ENCODE measurements at regions not wholly inside any gene's neighbourhood (a gene's known extent, or its start where the extent isn't known, plus 50 kb on each side); places are given as distances from the start of the nearest gene placed in this dataset.

DNA sequence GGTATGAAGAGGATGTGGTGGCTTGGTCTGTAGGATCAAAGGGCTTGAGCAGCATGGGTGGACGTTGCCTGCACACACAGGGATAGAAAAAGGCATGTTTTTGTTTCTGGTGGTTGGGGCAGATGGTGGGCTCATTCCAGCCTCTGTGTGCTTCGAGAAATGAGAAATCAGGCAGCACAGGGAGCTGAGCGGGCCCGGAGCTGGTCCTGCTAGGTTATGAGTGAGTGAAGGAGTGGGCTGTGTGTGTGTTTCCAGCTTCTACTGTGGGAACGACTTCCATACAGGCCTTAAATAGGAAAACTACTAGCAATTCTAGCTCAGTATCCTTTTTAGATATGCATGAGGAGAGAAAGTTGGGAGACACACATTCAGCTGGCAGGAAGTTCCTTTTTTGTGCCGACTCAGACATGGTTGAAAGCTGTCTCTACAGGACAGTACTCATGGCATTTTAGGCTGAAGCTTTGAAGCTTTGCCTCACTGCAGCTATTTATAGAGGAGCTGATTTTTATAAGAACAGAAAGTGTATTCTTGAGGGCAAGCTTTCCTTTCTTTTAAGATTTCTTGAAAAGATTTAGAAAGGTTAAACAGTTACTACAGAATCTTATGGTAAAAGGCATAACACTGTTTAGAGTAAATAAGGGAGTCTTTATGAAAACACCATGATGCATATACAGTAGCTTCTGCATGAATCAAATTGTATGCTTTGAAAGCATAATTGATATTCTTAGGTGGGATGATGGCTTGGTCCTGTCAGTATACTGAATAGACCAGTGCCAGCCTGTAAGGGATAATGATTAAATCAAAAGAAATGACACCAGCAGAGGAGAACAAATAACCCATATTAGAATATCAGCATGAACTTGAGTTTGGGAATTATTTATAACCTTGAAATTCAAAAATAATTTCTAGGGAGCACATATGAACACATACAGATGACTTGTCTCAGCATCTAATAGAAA lies 104.0 kb upstream of the MAN1A1 start:
- no peak for TF ChIP-seq ZNF707 (tag by site-specific recombination; IDR thresholded peaks at IDR 0.05)
- TF ChIP-seq ZNF624 (tag by site-specific recombination; IDR thresholded peaks at IDR 0.05), result no peak
- TF ChIP-seq ZNF549 (tag by site-specific recombination; IDR thresholded peaks at IDR 0.05), result no peak
- CTCF ChIA-PET, result interaction anchor here (0.5 to 0.7 kb wide), 3 partner anchors 46 to 502 kb away, joined by 3 read pairs; no protein-coding TSS in a partner anchor
- Histone ChIP-seq H3K9me3 (ENCODE audit: control insufficient read depth, insufficient read depth, low read depth, low read length) (no peaks in the 10 kb centered on the region), H3K4me3 (ENCODE audit: low read depth, low read length) (no peak overlapping the region), H3K27ac (ENCODE audit: extremely low read depth, low read depth, low read length) (no peak overlapping the region), H3K4me1 (ENCODE audit: control insufficient read depth, insufficient read depth, low read length) (no peaks in the 10 kb centered on the region), H3K36me3 (ENCODE audit: control insufficient read depth in 2 of 2, insufficient read depth in 1 of 2, low read length in 2 of 2) (no peaks in the 10 kb centered on the region)
- POLR2A ChIA-PET, result no interaction called here

DNA sequence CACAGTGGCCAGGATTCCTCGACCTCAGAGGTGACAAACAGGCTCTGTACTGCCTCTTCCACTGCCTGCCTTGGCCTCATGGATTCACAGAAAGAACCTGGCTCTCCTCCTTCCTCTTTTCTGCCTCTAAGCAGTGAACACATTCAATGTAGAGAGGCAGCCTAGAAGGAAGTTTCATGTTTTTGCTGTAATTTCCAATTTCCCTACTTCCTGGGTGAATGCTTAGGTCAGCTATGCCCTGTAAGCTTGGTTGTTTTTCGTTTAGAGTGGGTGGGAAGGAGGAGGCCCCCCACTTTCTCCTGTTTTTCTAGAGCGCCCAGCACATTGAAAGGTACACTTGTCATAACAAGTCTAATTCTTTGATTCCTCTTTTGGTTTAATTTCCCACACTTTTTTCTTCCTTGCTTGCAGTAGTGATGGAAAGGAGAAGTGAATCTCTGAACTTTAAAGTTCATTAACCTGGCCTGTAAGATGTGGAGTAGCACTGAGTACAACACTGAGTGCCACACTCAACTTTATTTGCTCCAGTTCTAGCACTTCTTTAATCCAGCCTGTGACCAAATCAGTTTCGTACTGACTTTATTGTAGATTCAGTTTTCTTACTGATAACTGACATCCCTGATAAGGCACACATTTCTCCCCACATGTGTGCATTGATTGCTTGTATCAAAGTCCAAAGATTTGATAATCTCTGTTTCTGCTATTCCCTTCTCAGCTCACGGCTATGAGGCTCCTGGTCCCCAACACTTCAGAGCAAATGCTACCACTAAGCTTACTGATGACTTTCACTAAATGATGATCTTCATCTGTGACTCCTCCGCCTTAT lies 100.0 kb upstream of the MAN1A1 start:
- CTCF ChIA-PET, result interaction anchor here (0.5 kb wide), 1 partner anchor 930 kb away, joined by 4 read pairs; no protein-coding TSS in a partner anchor
- Histone ChIP-seq H3K36me3 (ENCODE audit: control insufficient read depth in 2 of 2, insufficient read depth in 1 of 2, low read length in 2 of 2) (no peaks in the 10 kb centered on the region), H3K4me1 (ENCODE audit: control insufficient read depth, insufficient read depth, low read length) (no peaks in the 10 kb centered on the region), H3K9me3 (ENCODE audit: control insufficient read depth, insufficient read depth, low read depth, low read length) (no peaks in the 10 kb centered on the region), H3K4me3 (ENCODE audit: low read depth, low read length) (no peak overlapping the region), H3K27ac (ENCODE audit: extremely low read depth, low read depth, low read length) (no peak overlapping the region)
- POLR2A ChIA-PET, result no interaction called here
- TF ChIP-seq ZNF561 (tag by site-specific recombination; IDR thresholded peaks at IDR 0.05; ENCODE audit: borderline replicate concordance) (no peak), ZFP41 (tag by site-specific recombination; IDR thresholded peaks at IDR 0.05; ENCODE audit: borderline replicate concordance) (no peak), ZNF433 (tag by site-specific recombination; IDR thresholded peaks at IDR 0.05; ENCODE audit: low read depth) (no peak), BCL11B (tag by site-specific recombination; IDR thresholded peaks at IDR 0.05; ENCODE audit: low read depth) (no peak), KLF1 (tag by site-specific recombination; IDR thresholded peaks at IDR 0.05) (no peak), ZSCAN30 (tag by site-specific recombination; IDR thresholded peaks at IDR 0.05) (no peak), ZBTB8A (tag by site-specific recombination; IDR thresholded peaks at IDR 0.05) (no peak), ZFP37 (tag by site-specific recombination; IDR thresholded peaks at IDR 0.05) (no peak), ZNF510 (tag by site-specific recombination; IDR thresholded peaks at IDR 0.05; ENCODE audit: insufficient replicate concordance) (no peak), ZNF302 (tag by site-specific recombination; IDR thresholded peaks at IDR 0.05; ENCODE audit: low read depth) (no peak), ZSCAN23 (tag by site-specific recombination; IDR thresholded peaks at IDR 0.05) (no peak), ZNF211 (tag by site-specific recombination; IDR thresholded peaks at IDR 0.05; ENCODE audit: low read depth) (no peak), ZNF837 (tag by site-specific recombination; IDR thresholded peaks at IDR 0.05) (no peak)
- TF ChIP-seq, protein P1, sequence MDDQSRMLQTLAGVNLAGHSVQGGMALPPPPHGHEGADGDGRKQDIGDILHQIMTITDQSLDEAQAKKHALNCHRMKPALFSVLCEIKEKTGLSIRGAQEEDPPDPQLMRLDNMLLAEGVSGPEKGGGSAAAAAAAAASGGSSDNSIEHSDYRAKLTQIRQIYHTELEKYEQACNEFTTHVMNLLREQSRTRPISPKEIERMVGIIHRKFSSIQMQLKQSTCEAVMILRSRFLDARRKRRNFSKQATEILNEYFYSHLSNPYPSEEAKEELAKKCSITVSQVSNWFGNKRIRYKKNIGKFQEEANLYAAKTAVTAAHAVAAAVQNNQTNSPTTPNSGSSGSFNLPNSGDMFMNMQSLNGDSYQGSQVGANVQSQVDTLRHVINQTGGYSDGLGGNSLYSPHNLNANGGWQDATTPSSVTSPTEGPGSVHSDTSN (CRISPR knock-in tag; IDR thresholded peaks at IDR 0.05), result no peak
- TF ChIP-seq, protein P2, sequence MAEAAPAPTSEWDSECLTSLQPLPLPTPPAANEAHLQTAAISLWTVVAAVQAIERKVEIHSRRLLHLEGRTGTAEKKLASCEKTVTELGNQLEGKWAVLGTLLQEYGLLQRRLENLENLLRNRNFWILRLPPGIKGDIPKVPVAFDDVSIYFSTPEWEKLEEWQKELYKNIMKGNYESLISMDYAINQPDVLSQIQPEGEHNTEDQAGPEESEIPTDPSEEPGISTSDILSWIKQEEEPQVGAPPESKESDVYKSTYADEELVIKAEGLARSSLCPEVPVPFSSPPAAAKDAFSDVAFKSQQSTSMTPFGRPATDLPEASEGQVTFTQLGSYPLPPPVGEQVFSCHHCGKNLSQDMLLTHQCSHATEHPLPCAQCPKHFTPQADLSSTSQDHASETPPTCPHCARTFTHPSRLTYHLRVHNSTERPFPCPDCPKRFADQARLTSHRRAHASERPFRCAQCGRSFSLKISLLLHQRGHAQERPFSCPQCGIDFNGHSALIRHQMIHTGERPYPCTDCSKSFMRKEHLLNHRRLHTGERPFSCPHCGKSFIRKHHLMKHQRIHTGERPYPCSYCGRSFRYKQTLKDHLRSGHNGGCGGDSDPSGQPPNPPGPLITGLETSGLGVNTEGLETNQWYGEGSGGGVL (tag by site-specific recombination; IDR thresholded peaks at IDR 0.05), result no peak

Measured in HEK293 (cell line).